Right lobe of liver (tissue), 6 donors: ENCODE measurements at regions not wholly inside any gene's neighbourhood (a gene's known extent, or its start where the extent isn't known, plus 50 kb on each side); places are given as distances from the start of the nearest gene placed in this dataset.

Experiments used
- ATAC-seq, 4 donors: fragments of 200-7000 bp; cut with Tn5 transposase; one replicate each; pipeline ENCODE4 v1.9.1; 2020; ENCODE audit warnings: mild to moderate bottlenecking in 4 of 4, moderate library complexity in 4 of 4
- DNase-seq, 3 donors: peaks; one replicate each; pipeline ENCODE4 v3.0.0-alpha.2; 2020
- H3K27ac ChIP-seq, 3 donors: fragments of 200-600 bp; one replicate each; pipeline ENCODE4 v1.8.0; 2022
- H3K27me3 ChIP-seq, 2 donors: fragments of 200-600 bp; one replicate each; pipeline ENCODE4 v1.8.0; 2022
- H3K36me3 ChIP-seq, 4 donors: fragments of 200-600 bp; sonication (generic) in 1 of 4; one replicate each; pipeline versions ENCODE4 v1.5.1 to v1.8.0; 2017 to 2022; ENCODE audit warnings: control low read depth in 1 of 4
- H3K4me1 ChIP-seq, 4 donors: fragments of 200-600 bp; sonication (generic) in 1 of 4; one replicate each; pipeline versions ENCODE4 v1.5.1 to v1.8.0; 2017 to 2022; ENCODE audit warnings: control low read depth in 1 of 4
- H3K4me3 ChIP-seq, 3 donors: fragments of 200-600 bp; one replicate each; pipeline ENCODE4 v1.8.0; 2022
- H3K9me3 ChIP-seq, 4 donors: fragments of 200-600 bp; sonication (generic) in 1 of 4; one replicate each; pipeline versions ENCODE4 v1.5.1 to v1.8.0; 2017 to 2022; ENCODE audit warnings: control low read depth in 1 of 4
- POLR2A ChIP-seq: fragments of 450-650 bp; IDR thresholded peaks from one replicate; pipeline ENCODE4 v1.6.1; 2017; ENCODE audit warnings: antibody characterized with exemption, mild to moderate bottlenecking
- WGBS: methylation state at CpG from one replicate; pipeline ENCODE4 v1.1.6; 2018; ENCODE audit warnings: low coverage, low lambda C conversion rate; ENCODE audit not compliant: insufficient coverage; ENCODE audit errors: missing lambda C conversion rate; 5-methylcytosine and 5-hydroxymethylcytosine counted together
- intact Hi-C, 2 donors: fragments of 100-400 bp; cut with DNase I; formaldehyde crosslinking; loops; one replicate each; pipeline versions ENCODE4 v1.11.2 to v1.14.1; 2022
- TF ChIP-seq, protein P1 (sequence below), 4 donors: fragments of 200-600 bp in 3 of 4; fragments of 450-650 bp in 1 of 4; IDR thresholded peaks; one replicate each; pipeline versions ENCODE4 v1.5.1 to v1.8.0; 2016 to 2022; ENCODE audit warnings: antibody characterized with exemption in 4 of 4, mild to moderate bottlenecking in 2 of 4
- donor health status: DM: no; HTN: yes; CAD: no.
- donor health status: DM: no; HTN: no; CAD: no.
- donor health status: DM: no; HTN: no; CAD: no.
- donor health status: DM: no; HTN: yes; CAD: no.
- donor health status: DM: no; HTN: yes; CAD: no.

DNA sequence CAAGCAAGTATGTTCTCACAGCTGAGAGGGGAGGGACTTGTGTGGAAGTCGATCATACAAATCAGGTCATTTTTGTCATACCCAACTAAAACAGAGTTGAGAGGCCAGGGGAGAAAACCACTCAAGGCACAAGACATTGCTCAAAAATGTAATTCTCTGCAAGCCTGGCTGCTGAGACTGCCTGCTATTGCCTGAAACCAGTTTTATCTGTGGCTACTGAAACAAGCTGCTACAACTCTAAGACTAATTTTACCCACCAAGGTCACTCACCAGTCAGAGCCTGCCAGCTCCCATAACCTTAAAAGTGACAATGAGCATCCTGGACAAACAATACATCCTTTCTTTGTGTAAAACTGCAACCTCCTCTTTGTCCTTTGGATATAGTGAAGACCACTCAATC, 54.1 kb upstream of the CST7 start:
- DNase-seq (no peak), ATAC-seq (no peak)
- H3K4me1 ChIP-seq: no peaks in the 10 kb centered on the region
- no peaks in the 10 kb centered on the region for H3K27me3 ChIP-seq
- WGBS: 100% methylated on average over 1 of the region's 1 CpG
- no peak overlapping the region for H3K27ac ChIP-seq
- no peak for TF ChIP-seq POLR2A
- TF ChIP-seq, protein P1, sequence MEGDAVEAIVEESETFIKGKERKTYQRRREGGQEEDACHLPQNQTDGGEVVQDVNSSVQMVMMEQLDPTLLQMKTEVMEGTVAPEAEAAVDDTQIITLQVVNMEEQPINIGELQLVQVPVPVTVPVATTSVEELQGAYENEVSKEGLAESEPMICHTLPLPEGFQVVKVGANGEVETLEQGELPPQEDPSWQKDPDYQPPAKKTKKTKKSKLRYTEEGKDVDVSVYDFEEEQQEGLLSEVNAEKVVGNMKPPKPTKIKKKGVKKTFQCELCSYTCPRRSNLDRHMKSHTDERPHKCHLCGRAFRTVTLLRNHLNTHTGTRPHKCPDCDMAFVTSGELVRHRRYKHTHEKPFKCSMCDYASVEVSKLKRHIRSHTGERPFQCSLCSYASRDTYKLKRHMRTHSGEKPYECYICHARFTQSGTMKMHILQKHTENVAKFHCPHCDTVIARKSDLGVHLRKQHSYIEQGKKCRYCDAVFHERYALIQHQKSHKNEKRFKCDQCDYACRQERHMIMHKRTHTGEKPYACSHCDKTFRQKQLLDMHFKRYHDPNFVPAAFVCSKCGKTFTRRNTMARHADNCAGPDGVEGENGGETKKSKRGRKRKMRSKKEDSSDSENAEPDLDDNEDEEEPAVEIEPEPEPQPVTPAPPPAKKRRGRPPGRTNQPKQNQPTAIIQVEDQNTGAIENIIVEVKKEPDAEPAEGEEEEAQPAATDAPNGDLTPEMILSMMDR (IDR thresholded peaks at IDR 0.05): no peak
- intact Hi-C loops: no loop called here
- no peaks in the 10 kb centered on the region for H3K36me3 ChIP-seq
- no peak overlapping the region for H3K4me3 ChIP-seq
- no peaks in the 10 kb centered on the region for H3K9me3 ChIP-seq

- intact Hi-C loops: no loop called here
- Histone ChIP-seq H3K4me1 (no peaks in the 10 kb centered on the region), H3K27me3 (no peaks in the 10 kb centered on the region), H3K4me3 (no peak overlapping the region), H3K9me3 (no peaks in the 10 kb centered on the region), H3K36me3 (no peaks in the 10 kb centered on the region), H3K27ac (no peak overlapping the region)
- TF ChIP-seq, protein P1 (IDR thresholded peaks at IDR 0.05): no peak
- no peak for TF ChIP-seq POLR2A
- ATAC-seq: no peak
- WGBS: 42% methylated on average over 4 of the region's 7 CpGs
- DNase-seq: no peak
Observed at GRCh38 chr20:24895431-24895830, 53.6 kb upstream of the CST7 start.

GRCh38 chr20:24895898-24896658, 53.0 kb upstream of the CST7 start:
- H3K27ac ChIP-seq: no peak overlapping the region
- H3K27me3 ChIP-seq: no peaks in the 10 kb centered on the region
- no peaks in the 10 kb centered on the region for H3K4me1 ChIP-seq
- ATAC-seq: no peak
- TF ChIP-seq, protein P1 (IDR thresholded peaks at IDR 0.05): no peak
- no peak for TF ChIP-seq POLR2A
- H3K36me3 ChIP-seq: no peaks in the 10 kb centered on the region
- H3K9me3 ChIP-seq: no peaks in the 10 kb centered on the region
- no peak for DNase-seq
- WGBS: 80% methylated on average over 5 of the region's 10 CpGs
- intact Hi-C loops: no loop called here
- H3K4me3 ChIP-seq: no peak overlapping the region

DNA sequence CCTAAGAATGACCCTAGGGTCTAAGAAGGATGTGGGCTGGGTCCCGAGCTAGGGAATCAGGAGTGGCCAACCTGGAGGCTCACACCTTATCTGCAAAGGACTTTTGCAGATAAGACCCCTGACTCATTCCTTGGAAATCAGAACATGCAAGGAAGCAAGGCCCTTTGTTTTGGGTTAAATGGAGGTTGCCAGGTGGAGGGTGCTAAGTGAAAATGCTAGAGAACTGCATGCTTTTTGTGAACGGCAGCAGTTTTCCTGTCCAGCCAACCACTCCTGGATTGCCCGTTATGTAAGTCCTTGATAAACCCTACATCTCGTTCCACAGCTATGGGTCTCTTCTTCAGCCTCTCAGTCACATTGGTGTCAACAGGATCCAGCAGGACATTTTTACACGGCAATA, 52.1 kb upstream of the CST7 start:
- intact Hi-C loops: no loop called here
- WGBS: 63% methylated on average over 5 of the region's 5 CpGs
- ATAC-seq: no peak
- H3K9me3 ChIP-seq: no peaks in the 10 kb centered on the region
- H3K27me3 ChIP-seq: no peaks in the 10 kb centered on the region
- TF ChIP-seq, protein P1 (IDR thresholded peaks at IDR 0.05): no peak
- no peak for TF ChIP-seq POLR2A
- no peak overlapping the region for H3K4me3 ChIP-seq
- H3K4me1 ChIP-seq: no peaks in the 10 kb centered on the region
- H3K36me3 ChIP-seq: no peaks in the 10 kb centered on the region
- H3K27ac ChIP-seq: no peak overlapping the region
- no peak for DNase-seq

DNA sequence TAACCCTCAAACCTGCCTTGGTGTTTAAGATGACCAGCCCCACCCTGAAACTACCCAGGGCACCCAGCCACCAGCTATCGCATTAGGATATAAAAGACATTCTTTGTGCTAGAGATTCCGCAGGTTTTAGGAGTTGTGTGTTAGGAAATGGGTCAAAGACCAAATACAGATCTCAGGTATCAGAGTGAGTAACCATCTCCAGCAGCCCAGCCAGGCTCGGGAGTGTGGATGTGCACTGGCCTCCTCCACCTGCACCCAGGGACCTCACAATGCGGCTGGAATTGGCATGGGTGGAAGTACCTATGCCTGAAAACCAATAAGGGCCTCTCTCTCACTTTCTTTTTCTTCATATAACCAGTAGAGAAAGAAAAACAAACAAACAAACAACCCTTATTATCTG, 51.1 kb upstream of the CST7 start:
- Histone ChIP-seq H3K9me3 (no peaks in the 10 kb centered on the region), H3K27ac (no peak overlapping the region), H3K27me3 (no peaks in the 10 kb centered on the region), H3K4me1 (no peaks in the 10 kb centered on the region), H3K4me3 (no peak overlapping the region), H3K36me3 (no peaks in the 10 kb centered on the region)
- DNase-seq: no peak
- WGBS: 69% methylated on average over 4 of the region's 4 CpGs
- ATAC-seq: no peak
- no peak for TF ChIP-seq POLR2A
- TF ChIP-seq, protein P1 (IDR thresholded peaks at IDR 0.05): no peak
- intact Hi-C loops: no loop called here
